ENCODE measurements at regions not wholly inside any gene's neighbourhood (a gene's known extent, or its start where the extent isn't known, plus 50 kb on each side); places are given as distances from the start of the nearest gene placed in this dataset.

GRCh38 chr21:28615276-28615675 is 377.4 kb downstream of the LTN1 start:
- peak; percentile 43 for DNase-seq (ENCODE audit: low read depth)
- TF ChIP-seq CTCF (IDR thresholded peaks at IDR 0.05; ENCODE audit: low read length, missing control alignments) = no peak

GRCh38 chr21:28614791-28615190 is 377.9 kb downstream of the LTN1 start:
- TF ChIP-seq CTCF (IDR thresholded peaks at IDR 0.05; ENCODE audit: low read length, missing control alignments) = no peak
- no peak overlapping the region for H3K4me3 ChIP-seq (replicated peaks; ENCODE audit: low read depth, low read length)
- DNase-seq (ENCODE audit: low read depth) = no peak

More at GRCh38 chr21:28615276-28615675, 377.4 kb downstream of the LTN1 start:
- no peak overlapping the region for H3K4me3 ChIP-seq (replicated peaks; ENCODE audit: low read depth, low read length)

- no peak for DNase-seq (ENCODE audit: low read depth)
- no peak for TF ChIP-seq CTCF (IDR thresholded peaks at IDR 0.05; ENCODE audit: low read length, missing control alignments)
- no peak overlapping the region for H3K4me3 ChIP-seq (replicated peaks; ENCODE audit: low read depth, low read length)
Measured at GRCh38 chr21:28608646-28609045, 384.0 kb downstream of the LTN1 start.

GRCh38 chr21:28607545-28607944 is 385.1 kb downstream of the LTN1 start:
- no peak overlapping the region for H3K4me3 ChIP-seq (replicated peaks; ENCODE audit: low read depth, low read length)
- no peak for TF ChIP-seq CTCF (IDR thresholded peaks at IDR 0.05; ENCODE audit: low read length, missing control alignments)
- no peak for DNase-seq (ENCODE audit: low read depth)

GRCh38 chr21:28604946-28605537 is 387.6 kb downstream of the LTN1 start:
- no peak for DNase-seq (ENCODE audit: low read depth)
- H3K4me3 ChIP-seq (replicated peaks; ENCODE audit: low read depth, low read length) = no peak overlapping the region
- TF ChIP-seq CTCF (IDR thresholded peaks at IDR 0.05; ENCODE audit: low read length, missing control alignments) = no peak

- no peak for TF ChIP-seq CTCF (IDR thresholded peaks at IDR 0.05; ENCODE audit: low read length, missing control alignments)
- no peak overlapping the region for H3K4me3 ChIP-seq (replicated peaks; ENCODE audit: low read depth, low read length)
- no peak for DNase-seq (ENCODE audit: low read depth)
Measured at GRCh38 chr21:28602546-28602945, 390.1 kb downstream of the LTN1 start.

GRCh38 chr21:28598214-28598613 is 394.5 kb downstream of the LTN1 start:
- TF ChIP-seq CTCF (IDR thresholded peaks at IDR 0.05; ENCODE audit: low read length, missing control alignments) = no peak
- no peak overlapping the region for H3K4me3 ChIP-seq (replicated peaks; ENCODE audit: low read depth, low read length)
- DNase-seq (ENCODE audit: low read depth) = no peak
